RWPE1 (cell line): ENCODE measurements at regions not wholly inside any gene's neighbourhood (a gene's known extent, or its start where the extent isn't known, plus 50 kb on each side); places are given as distances from the start of the nearest gene placed in this dataset.

ENCODE experiments used
- CTCF ChIA-PET: fragments of 350-600 bp; sonication (Branson Sonifier 250); formaldehyde crosslinking; extraction: SDS; loops from one replicate; lab custom pipeline; 2021; lab: Yijun Ruan, JAX
- POLR2A ChIA-PET: fragments of 400-600 bp; formaldehyde crosslinking; extraction: SDS; loops from one replicate; lab custom pipeline; 2020; ENCODE audit warnings: antibody characterized with exemption; ENCODE audit not compliant: low non-redundant PET; lab: Yijun Ruan, JAX
- DNase-seq: peaks from one replicate; pipeline ENCODE4 v3.0.0; 2012; ENCODE audit warnings: low spot score
- H3K27ac ChIP-seq: fragments of 450-650 bp; 2 replicates; pipeline ENCODE4 v1.5.1; 2017
- CTCF ChIP-seq: fragments of 450-650 bp; conservative IDR thresholded peaks from 2 replicates; pipeline ENCODE4 v1.5.1; 2017; ENCODE audit warnings: low read depth, mild to moderate bottlenecking

GRCh38 chr9:1208157-1208556, 158.0 kb downstream of the DMRT2 start:
- H3K27ac ChIP-seq: peak overlapping the region; percentile 61; the same call in 1 of the 2 replicates
- ChIA-PET CTCF (no interaction called here), POLR2A (no interaction called here)
- TF ChIP-seq CTCF: no peak
- DNase-seq: no peak

GRCh38 chr9:1210954-1211353, 160.8 kb downstream of the DMRT2 start:
- CTCF ChIA-PET: no interaction called here
- POLR2A ChIA-PET: no interaction called here
- no peak for TF ChIP-seq CTCF
- DNase-seq: no peak
- no peak overlapping the region for H3K27ac ChIP-seq

GRCh38 chr9:1216532-1216931, 166.4 kb downstream of the DMRT2 start:
- H3K27ac ChIP-seq: no peak overlapping the region
- TF ChIP-seq CTCF: no peak
- no peak for DNase-seq
- POLR2A ChIA-PET: no interaction called here
- CTCF ChIA-PET: no interaction called here

GRCh38 chr9:1217076-1217475, 166.9 kb downstream of the DMRT2 start:
- CTCF ChIA-PET: no interaction called here
- no peak for TF ChIP-seq CTCF
- POLR2A ChIA-PET: no interaction called here
- no peak for DNase-seq
- no peak overlapping the region for H3K27ac ChIP-seq

GRCh38 chr9:1219284-1219683, 169.1 kb downstream of the DMRT2 start:
- TF ChIP-seq CTCF: no peak
- no peak for DNase-seq
- ChIA-PET POLR2A (no interaction called here), CTCF (no interaction called here)
- H3K27ac ChIP-seq: no peak overlapping the region

GRCh38 chr9:1221298-1221697, 171.1 kb downstream of the DMRT2 start:
- DNase-seq: no peak
- no peak overlapping the region for H3K27ac ChIP-seq
- ChIA-PET POLR2A (no interaction called here), CTCF (no interaction called here)
- no peak for TF ChIP-seq CTCF

- no peak for DNase-seq
- H3K27ac ChIP-seq: no peak overlapping the region
- POLR2A ChIA-PET: no interaction called here
- CTCF ChIA-PET: no interaction called here
- TF ChIP-seq CTCF: no peak
These were observed 172.4 kb downstream of the DMRT2 start for GRCh38 chr9:1222511-1222910.
